HG03460 (cell line): ENCODE measurements at regions not wholly inside any gene's neighbourhood (a gene's known extent, or its start where the extent isn't known, plus 50 kb on each side); places are given as distances from the start of the nearest gene placed in this dataset.

Experiments
- ATAC-seq: cut with Tn5 transposase; IDR thresholded peaks from one replicate; pipeline ENCODE4 v1.9.1; 2021; ENCODE audit not compliant: unreplicated experiment

- ATAC-seq: no peak
Measured at GRCh38 chr5:103353581-103353980, 95.0 kb downstream of the MACIR start.

- ATAC-seq: no peak
Measured at GRCh38 chr5:103347716-103348423, 89.3 kb downstream of the MACIR start.

- ATAC-seq: no peak
Measured at GRCh38 chr5:103346162-103346748, 87.7 kb downstream of the MACIR start.

- ATAC-seq: no peak
Measured at GRCh38 chr5:103345461-103345860, 86.9 kb downstream of the MACIR start.

- ATAC-seq: peak; percentile 100
Measured at GRCh38 chr5:103340717-103341388, 82.3 kb downstream of the MACIR start.

GRCh38 chr5:103340132-103340531 is 81.6 kb downstream of the MACIR start:
- no peak for ATAC-seq

- no peak for ATAC-seq
Measured at GRCh38 chr5:103336941-103337340, 78.4 kb downstream of the MACIR start.

GRCh38 chr5:103333376-103333775 is 74.8 kb downstream of the MACIR start:
- no peak for ATAC-seq

- ATAC-seq: no peak
Measured at GRCh38 chr5:103330875-103331274, 72.3 kb downstream of the MACIR start.
